A549 (cell line): ENCODE measurements at regions not wholly inside any gene's neighbourhood (a gene's known extent, or its start where the extent isn't known, plus 50 kb on each side); places are given as distances from the start of the nearest gene placed in this dataset.
A peak's percentile ranks its signal among the peaks of the same experiment; 100 is the strongest.

Experiments used
- ATAC-seq, 2 experiments: fragments of 200-7000 bp in 1 of 2; fragments of >200 bp in 1 of 2; cut with Nextera tagmentation in 1 of 2; cut with Tn5 transposase in 1 of 2; 3 replicates each; pipeline versions ENCODE4 v1.8.0 to v1.9.1; 2018 to 2020; ENCODE audit warnings: mild to moderate bottlenecking in 1 of 2, moderate library complexity in 1 of 2
- CTCF ChIA-PET: fragments of 300-600 bp; sonication (Branson Sonifier 250); formaldehyde crosslinking; extraction: SDS; loops from one replicate; lab custom pipeline; 2021; ENCODE audit warnings: antibody characterized with exemption, inconsistent platforms; lab: Yijun Ruan, JAX
- POLR2A ChIA-PET: fragments of 350-600 bp; formaldehyde crosslinking; extraction: SDS; loops from one replicate; lab custom pipeline; 2021; ENCODE audit warnings: antibody characterized with exemption, inconsistent platforms; lab: Yijun Ruan, JAX
- DNase-seq, 2 experiments: peaks; one replicate each; pipeline versions ENCODE4 v3.0.0 to v3.0.0-alpha.2; 2011 to 2016; ENCODE audit warnings: low read depth in 1 of 2, low spot score in 1 of 2
- FAIRE-seq: peaks from 2 replicates; lab custom pipeline; 2011; peaks lifted over from hg19 to GRCh38; lab: Jason Lieb, UNC
- H3K27ac ChIP-seq, 2 experiments: fragments of >200 bp; sonication (Bioruptor Twin); formaldehyde crosslinking; 3 replicates each; pipeline ENCODE4 v1.5.1; 2016 to 2017
- H3K4me1 ChIP-seq: fragments of >200 bp; sonication (Bioruptor Twin); formaldehyde crosslinking; 3 replicates; pipeline ENCODE4 v1.6.1; 2016
- H3K4me2 ChIP-seq: fragments of >200 bp; sonication (Bioruptor Twin); formaldehyde crosslinking; 3 replicates; pipeline ENCODE4 v1.6.1; 2016
- H3K4me3 ChIP-seq: fragments of >200 bp; sonication (Bioruptor Twin); formaldehyde crosslinking; 3 replicates; pipeline ENCODE4 v1.5.1; 2016
- H3K9me3 ChIP-seq: fragments of >200 bp; sonication (Bioruptor Twin); formaldehyde crosslinking; 3 replicates; pipeline ENCODE4 v1.6.1; 2016
- CBX2 ChIP-seq: fragments of 200-600 bp; sonication (generic); IDR thresholded peaks from 2 replicates; pipeline ENCODE4 v1.6.1; 2016; ENCODE audit warnings: low read depth, mild to moderate bottlenecking, borderline replicate concordance
- CBX8 ChIP-seq: fragments of 200-600 bp; sonication (generic); IDR thresholded peaks from 2 replicates; pipeline ENCODE4 v1.6.1; 2016
- CHD4 ChIP-seq: fragments of 200-600 bp; sonication (generic); IDR thresholded peaks from 2 replicates; pipeline ENCODE4 v1.6.1; 2016; ENCODE audit warnings: antibody characterized with exemption, mild to moderate bottlenecking, borderline replicate concordance
- FOSL2 ChIP-seq, 2 experiments: fragments of 450-650 bp in 1 of 2; fragments of >200 bp in 1 of 2; sonication (Bioruptor Twin) in 1 of 2; formaldehyde crosslinking; IDR thresholded peaks; 2 replicates each; pipeline versions ENCODE4 v1.5.0 to v1.6.1; 2016 to 2020; ENCODE audit warnings: mild to moderate bottlenecking in 1 of 2, moderate library complexity in 1 of 2
- FOXS1 ChIP-seq: fragments of 250-450 bp; sonication (Bioruptor Pico); IDR thresholded peaks from 2 replicates; pipeline ENCODE4 v1.5.0; 2020; ENCODE audit warnings: mild to moderate bottlenecking, moderate library complexity
- NFE2L2 ChIP-seq: fragments of 150-350 bp; conservative IDR thresholded peaks from 2 replicates; pipeline ENCODE4 v1.6.1; 2014; ENCODE audit warnings: low read length
- NPAS2 ChIP-seq: fragments of 250-450 bp; sonication (Bioruptor Pico); IDR thresholded peaks from 2 replicates; pipeline ENCODE4 v1.8.0; 2022; ENCODE audit warnings: mild to moderate bottlenecking, moderate library complexity, borderline replicate concordance
- POLR2AphosphoS2 ChIP-seq: conservative IDR thresholded peaks from 2 replicates; pipeline ENCODE4 v1.6.1; 2012; ENCODE audit warnings: low read length, improper control_type of control experiment, inconsistent platforms
- RAD21 ChIP-seq, 2 experiments: fragments of >200 bp in 1 of 2; sonication (Bioruptor Twin) in 1 of 2; formaldehyde crosslinking in 1 of 2; IDR thresholded peaks in 1 of 2; conservative IDR thresholded peaks in 1 of 2; 2 replicates in 1 of 2; 3 replicates in 1 of 2; pipeline ENCODE4 v1.6.1; 2012 to 2018; ENCODE audit warnings: inconsistent platforms in 1 of 2
- SMC3 ChIP-seq: fragments of >200 bp; sonication (Bioruptor Twin); formaldehyde crosslinking; IDR thresholded peaks from 3 replicates; pipeline ENCODE4 v1.6.1; 2018; ENCODE audit warnings: inconsistent platforms
- TP53 ChIP-seq: fragments of 250-450 bp; sonication (Bioruptor Pico); IDR thresholded peaks from 2 replicates; pipeline ENCODE4 v1.5.0; 2021; ENCODE audit warnings: mild to moderate bottlenecking, moderate library complexity
- ZNF302 ChIP-seq: fragments of 250-450 bp; sonication (Bioruptor Pico); IDR thresholded peaks from 2 replicates; pipeline ENCODE4 v1.9.0; 2021; ENCODE audit warnings: inconsistent platforms, mild to moderate bottlenecking, moderate library complexity
- WGBS: methylation state at CpG from one replicate; pipeline ENCODE4 v1.1.6; 2017; ENCODE audit errors: missing lambda C conversion rate; 5-methylcytosine and 5-hydroxymethylcytosine counted together
- TF ChIP-seq, protein P1 (sequence below): fragments of >200 bp; sonication (Bioruptor Twin); formaldehyde crosslinking; IDR thresholded peaks from 2 replicates; pipeline ENCODE4 v1.6.1; 2016
- TF ChIP-seq, protein P2 (sequence below): fragments of 150-350 bp; IDR thresholded peaks from 2 replicates; pipeline ENCODE4 v1.6.1; 2014; ENCODE audit warnings: low read depth, mild to moderate bottlenecking, low read length
- TF ChIP-seq, protein P3 (sequence below): fragments of 250-450 bp; sonication (Bioruptor Pico); IDR thresholded peaks from 2 replicates; pipeline ENCODE4 v1.5.0; 2020; ENCODE audit warnings: low read depth, mild to moderate bottlenecking, moderate library complexity
- TF ChIP-seq, protein P4 (sequence below): fragments of >200 bp; sonication (Bioruptor Twin); formaldehyde crosslinking; IDR thresholded peaks from 3 replicates; pipeline ENCODE4 v1.5.1; 2016
- TF ChIP-seq, protein P5 (sequence below): fragments of 450-650 bp; IDR thresholded peaks from 2 replicates; pipeline ENCODE4 v1.6.1; 2014; ENCODE audit warnings: antibody characterized with exemption

DNA sequence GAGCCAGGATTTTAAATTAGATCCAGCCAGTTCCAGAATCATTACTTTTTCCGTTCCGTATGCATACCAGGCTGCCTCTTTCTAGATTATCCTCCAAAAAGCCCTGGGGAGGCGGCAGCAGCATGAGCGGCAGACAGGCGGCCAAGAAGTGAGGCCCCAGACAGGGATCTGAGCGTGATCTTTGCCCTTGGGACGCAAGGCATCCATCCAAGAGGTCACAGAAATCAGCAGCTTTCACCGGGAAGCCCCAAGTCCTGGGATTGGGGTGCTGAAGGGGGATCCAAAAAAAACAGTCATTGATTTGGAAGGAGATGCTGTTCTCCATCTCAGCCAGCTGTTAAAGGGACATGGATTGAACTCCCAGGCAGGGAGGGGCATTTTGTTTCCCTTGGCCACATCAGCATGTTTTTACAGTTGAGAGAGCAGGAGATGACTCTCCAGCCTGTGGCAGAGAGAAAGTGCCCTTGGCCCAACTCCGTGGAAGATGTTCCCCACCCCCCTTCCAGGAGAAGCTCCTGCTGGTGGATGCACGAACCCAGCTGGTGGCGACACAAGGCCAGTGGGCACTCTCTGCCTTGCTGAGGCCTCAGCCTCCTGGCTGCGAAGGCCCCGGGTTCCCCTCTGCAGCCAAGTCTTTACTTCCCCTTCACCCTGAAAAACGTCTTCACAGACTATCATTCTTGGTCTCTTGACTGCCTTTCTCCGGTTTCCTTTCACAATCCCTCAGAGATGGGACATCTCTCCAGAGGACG is 265.6 kb downstream of the ANAPC1 start:
- Histone ChIP-seq H3K9me3 (no peaks in the 10 kb centered on the region), H3K27ac (peak overlapping the region; percentile 49 to 71; a peak in 4 of 6 replicates), H3K4me1 (peaks cover 14% of the 10 kb centered on the region), H3K4me2 (no peak overlapping the region), H3K4me3 (no peak overlapping the region)
- ChIA-PET CTCF (no interaction called here), POLR2A (no interaction called here)
- DNase-seq (no peak), FAIRE-seq (no peak), ATAC-seq (no peak)
- TF ChIP-seq CBX8, result no peak
- no peak for TF ChIP-seq TP53 (CRISPR knock-in tag)
- TF ChIP-seq CHD4, result no peak
- no peak for TF ChIP-seq NPAS2 (CRISPR knock-in tag)
- TF ChIP-seq, protein P1, sequence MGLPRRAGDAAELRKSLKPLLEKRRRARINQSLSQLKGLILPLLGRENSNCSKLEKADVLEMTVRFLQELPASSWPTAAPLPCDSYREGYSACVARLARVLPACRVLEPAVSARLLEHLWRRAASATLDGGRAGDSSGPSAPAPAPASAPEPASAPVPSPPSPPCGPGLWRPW, result no peak
- WGBS, result 84% methylated on average over 15 of the region's 16 CpGs

DNA sequence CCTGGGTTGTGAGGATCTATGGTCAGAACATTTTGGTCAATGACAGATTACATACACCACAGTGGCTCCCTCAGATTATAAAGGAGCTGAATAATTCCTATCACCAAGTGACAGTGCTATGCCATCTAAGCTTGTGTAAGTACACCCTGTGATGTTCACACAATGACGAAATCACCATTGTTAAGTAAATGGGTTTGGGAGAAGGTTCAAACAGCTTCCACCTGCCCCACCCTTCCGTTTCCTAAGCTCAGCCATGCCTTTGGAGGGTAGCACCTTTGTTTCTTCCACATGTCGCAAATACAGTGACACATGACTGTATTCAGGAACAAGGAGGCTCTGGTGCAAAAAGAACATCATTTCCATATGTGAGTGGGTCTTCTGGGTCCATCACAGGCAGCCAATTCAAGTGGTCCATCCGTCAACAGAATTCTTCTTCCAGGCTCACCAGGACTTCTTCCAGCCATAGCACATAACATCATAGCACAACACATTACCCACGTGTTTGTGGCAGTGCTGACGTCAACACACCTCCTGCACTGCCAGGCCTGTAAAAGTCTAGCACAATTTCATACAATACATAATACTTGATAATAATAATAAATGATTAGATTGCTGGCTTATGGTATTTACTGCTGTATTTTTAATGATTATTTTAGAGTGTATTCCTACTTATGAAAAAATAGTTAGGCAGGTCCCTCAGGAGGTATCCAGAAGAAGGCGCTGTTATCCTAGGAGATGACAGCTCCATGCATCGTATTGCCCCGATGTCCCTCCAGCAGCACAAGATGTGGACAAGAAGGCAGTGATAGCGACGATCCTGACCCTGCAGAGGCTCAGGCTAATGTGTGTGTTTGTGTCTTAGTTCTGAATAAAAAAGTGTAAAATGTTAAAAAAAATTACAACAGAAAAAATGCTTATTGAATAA is 264.8 kb downstream of the ANAPC1 start:
- WGBS, result 64% methylated on average over 11 of the region's 11 CpGs
- TF ChIP-seq NFE2L2 (no peak), ZNF302 (CRISPR knock-in tag) (no peak), POLR2AphosphoS2 (no peak), FOSL2 (IDR thresholded peaks at IDR 0.05) (no peak), FOSL2 (CRISPR knock-in tag; IDR thresholded peaks at IDR 0.05) (no peak), SMC3 (peak; percentile 51), CBX2 (no peak), RAD21 (conservative IDR thresholded peaks at IDR 0.05 in 1 of 2, IDR thresholded peaks at IDR 0.05 in 1 of 2) (peak; percentile 55 to 60), FOXS1 (CRISPR knock-in tag) (no peak)
- TF ChIP-seq, protein P2, sequence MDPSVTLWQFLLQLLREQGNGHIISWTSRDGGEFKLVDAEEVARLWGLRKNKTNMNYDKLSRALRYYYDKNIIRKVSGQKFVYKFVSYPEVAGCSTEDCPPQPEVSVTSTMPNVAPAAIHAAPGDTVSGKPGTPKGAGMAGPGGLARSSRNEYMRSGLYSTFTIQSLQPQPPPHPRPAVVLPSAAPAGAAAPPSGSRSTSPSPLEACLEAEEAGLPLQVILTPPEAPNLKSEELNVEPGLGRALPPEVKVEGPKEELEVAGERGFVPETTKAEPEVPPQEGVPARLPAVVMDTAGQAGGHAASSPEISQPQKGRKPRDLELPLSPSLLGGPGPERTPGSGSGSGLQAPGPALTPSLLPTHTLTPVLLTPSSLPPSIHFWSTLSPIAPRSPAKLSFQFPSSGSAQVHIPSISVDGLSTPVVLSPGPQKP, result no peak
- TF ChIP-seq, protein P3, sequence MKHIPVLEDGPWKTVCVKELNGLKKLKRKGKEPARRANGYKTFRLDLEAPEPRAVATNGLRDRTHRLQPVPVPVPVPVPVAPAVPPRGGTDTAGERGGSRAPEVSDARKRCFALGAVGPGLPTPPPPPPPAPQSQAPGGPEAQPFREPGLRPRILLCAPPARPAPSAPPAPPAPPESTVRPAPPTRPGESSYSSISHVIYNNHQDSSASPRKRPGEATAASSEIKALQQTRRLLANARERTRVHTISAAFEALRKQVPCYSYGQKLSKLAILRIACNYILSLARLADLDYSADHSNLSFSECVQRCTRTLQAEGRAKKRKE (CRISPR knock-in tag), result no peak
- TF ChIP-seq, protein P4, sequence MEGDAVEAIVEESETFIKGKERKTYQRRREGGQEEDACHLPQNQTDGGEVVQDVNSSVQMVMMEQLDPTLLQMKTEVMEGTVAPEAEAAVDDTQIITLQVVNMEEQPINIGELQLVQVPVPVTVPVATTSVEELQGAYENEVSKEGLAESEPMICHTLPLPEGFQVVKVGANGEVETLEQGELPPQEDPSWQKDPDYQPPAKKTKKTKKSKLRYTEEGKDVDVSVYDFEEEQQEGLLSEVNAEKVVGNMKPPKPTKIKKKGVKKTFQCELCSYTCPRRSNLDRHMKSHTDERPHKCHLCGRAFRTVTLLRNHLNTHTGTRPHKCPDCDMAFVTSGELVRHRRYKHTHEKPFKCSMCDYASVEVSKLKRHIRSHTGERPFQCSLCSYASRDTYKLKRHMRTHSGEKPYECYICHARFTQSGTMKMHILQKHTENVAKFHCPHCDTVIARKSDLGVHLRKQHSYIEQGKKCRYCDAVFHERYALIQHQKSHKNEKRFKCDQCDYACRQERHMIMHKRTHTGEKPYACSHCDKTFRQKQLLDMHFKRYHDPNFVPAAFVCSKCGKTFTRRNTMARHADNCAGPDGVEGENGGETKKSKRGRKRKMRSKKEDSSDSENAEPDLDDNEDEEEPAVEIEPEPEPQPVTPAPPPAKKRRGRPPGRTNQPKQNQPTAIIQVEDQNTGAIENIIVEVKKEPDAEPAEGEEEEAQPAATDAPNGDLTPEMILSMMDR, result peak; percentile 32; the same call in 2 of the 3 replicates
- TF ChIP-seq, protein P5, sequence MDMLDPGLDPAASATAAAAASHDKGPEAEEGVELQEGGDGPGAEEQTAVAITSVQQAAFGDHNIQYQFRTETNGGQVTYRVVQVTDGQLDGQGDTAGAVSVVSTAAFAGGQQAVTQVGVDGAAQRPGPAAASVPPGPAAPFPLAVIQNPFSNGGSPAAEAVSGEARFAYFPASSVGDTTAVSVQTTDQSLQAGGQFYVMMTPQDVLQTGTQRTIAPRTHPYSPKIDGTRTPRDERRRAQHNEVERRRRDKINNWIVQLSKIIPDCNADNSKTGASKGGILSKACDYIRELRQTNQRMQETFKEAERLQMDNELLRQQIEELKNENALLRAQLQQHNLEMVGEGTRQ, result no peak
- DNase-seq (peak in 1 of 2 experiments; percentile 23), FAIRE-seq (no peak), ATAC-seq (peak in 1 of 2 experiments; percentile 62; a peak in 3 of 6 replicates)
- Histone ChIP-seq H3K4me1 (peaks cover 14% of the 10 kb centered on the region), H3K27ac (peak overlapping the region in 1 of 2 experiments; percentile 19; a peak in 1 of 6 replicates), H3K4me2 (no peak overlapping the region), H3K4me3 (no peak overlapping the region), H3K9me3 (no peaks in the 10 kb centered on the region)
- POLR2A ChIA-PET, result no interaction called here
- CTCF ChIA-PET, result no interaction called here
